Neuronal stem cell (in vitro differentiated cells): ENCODE measurements at regions not wholly inside any gene's neighbourhood (a gene's known extent, or its start where the extent isn't known, plus 50 kb on each side); places are given as distances from the start of the nearest gene placed in this dataset.
"Not testable (repeated sequence)": the region's sequence is repeated elsewhere in the genome, so short reads cannot be mapped to it uniquely, and the experiment has no call there.

Experiments used
- DNase-seq: peaks from one replicate; pipeline ENCODE4 v3.0.0-alpha.2; 2013; ENCODE audit warnings: low spot score
- H2AFZ ChIP-seq: one replicate; pipeline ENCODE4 v1.6.1; 2013; ENCODE audit warnings: mild to moderate bottlenecking, low read length, inconsistent platforms
- H2AK5ac ChIP-seq: 2 replicates; pipeline ENCODE4 v1.6.1; 2013; ENCODE audit warnings: low read depth, mild to moderate bottlenecking, inconsistent platforms, low read length, moderate library complexity, mixed read lengths
- H2BK120ac ChIP-seq: 2 replicates; pipeline ENCODE4 v1.6.1; 2013; ENCODE audit warnings: low read depth, mild to moderate bottlenecking, inconsistent platforms, low read length, moderate library complexity, mixed read lengths
- H2BK12ac ChIP-seq: one replicate; pipeline ENCODE4 v1.6.1; 2013; ENCODE audit warnings: low read length, inconsistent platforms
- H2BK15ac ChIP-seq: 2 replicates; pipeline ENCODE4 v1.6.1; 2013; ENCODE audit warnings: mild to moderate bottlenecking, low read length, inconsistent platforms, mixed read lengths
- H2BK5ac ChIP-seq: one replicate; pipeline ENCODE4 v1.6.1; 2013; ENCODE audit warnings: inconsistent platforms, mild to moderate bottlenecking, low read length, moderate library complexity
- H3K14ac ChIP-seq: one replicate; pipeline ENCODE4 v1.6.1; 2013; ENCODE audit warnings: low read length, inconsistent platforms
- H3K18ac ChIP-seq: 2 replicates; pipeline ENCODE4 v1.6.1; 2013; ENCODE audit warnings: low read length, inconsistent platforms
- H3K23ac ChIP-seq: 2 replicates; pipeline ENCODE4 v1.6.1; 2013; ENCODE audit warnings: low read depth, mild to moderate bottlenecking, mixed read lengths, low read length, inconsistent platforms; ENCODE audit not compliant: poor library complexity
- H3K27ac ChIP-seq: replicated peaks from 3 replicates; pipeline ENCODE4 v1.5.1; 2013; ENCODE audit warnings: low read length, inconsistent platforms
- H3K27me3 ChIP-seq, 3 experiments: 2 replicates each; pipeline ENCODE4 v1.6.1; 2013; ENCODE audit warnings: low read length in 3 of 3, mild to moderate bottlenecking in 2 of 3, inconsistent platforms in 1 of 3, low read depth in 1 of 3, mixed read lengths in 1 of 3, moderate library complexity in 1 of 3; ENCODE audit not compliant: control insufficient read depth in 3 of 3, insufficient read depth in 3 of 3
- H3K36me3 ChIP-seq, 2 donors: replicated peaks in 1 of 2; 2 replicates each; pipeline ENCODE4 v1.6.1; 2013; ENCODE audit warnings: low read length in 2 of 2; ENCODE audit not compliant: control insufficient read depth in 2 of 2, insufficient read depth in 2 of 2
- H3K4ac ChIP-seq: 2 replicates; pipeline ENCODE4 v1.6.1; 2013; ENCODE audit warnings: inconsistent platforms, mild to moderate bottlenecking, low read length, moderate library complexity
- H3K4me1 ChIP-seq, 2 donors: 1 replicate in 1 of 2; 2 replicates in 1 of 2; pipeline ENCODE4 v1.6.1; 2013; ENCODE audit warnings: low read length in 2 of 2, low read depth in 1 of 2; ENCODE audit not compliant: control insufficient read depth in 2 of 2, insufficient read depth in 1 of 2
- H3K4me2 ChIP-seq: one replicate; pipeline ENCODE4 v1.6.1; 2013; ENCODE audit warnings: mild to moderate bottlenecking, low read length, inconsistent platforms; ENCODE audit not compliant: insufficient read depth, poor library complexity, severe bottlenecking
- H3K4me3 ChIP-seq, 2 donors: 2 replicates each; pipeline ENCODE4 v1.5.1; 2013; ENCODE audit warnings: low read length in 2 of 2, mild to moderate bottlenecking in 2 of 2, inconsistent platforms in 1 of 2, moderate library complexity in 1 of 2
- H3K79me1 ChIP-seq: one replicate; pipeline ENCODE4 v1.6.1; 2013; ENCODE audit warnings: low read depth, mild to moderate bottlenecking, inconsistent platforms, low read length, moderate library complexity
- H3K9ac ChIP-seq: one replicate; pipeline ENCODE4 v1.6.1; 2013; ENCODE audit warnings: mild to moderate bottlenecking, low read depth, low read length, inconsistent platforms; ENCODE audit not compliant: poor library complexity
- H3K9me3 ChIP-seq, 2 donors: replicated peaks in 1 of 2; 2 replicates each; pipeline versions ENCODE3 to v1.6.1; 2013; ENCODE audit warnings: low read length in 2 of 2, mild to moderate bottlenecking in 2 of 2, inconsistent platforms in 1 of 2, low read depth in 1 of 2, mixed read lengths in 1 of 2, moderate library complexity in 1 of 2; ENCODE audit not compliant: control insufficient read depth in 2 of 2, insufficient read depth in 1 of 2
- H4K8ac ChIP-seq: one replicate; pipeline ENCODE4 v1.6.1; 2013; ENCODE audit warnings: low read depth, mild to moderate bottlenecking, inconsistent platforms, low read length, moderate library complexity
- H4K91ac ChIP-seq: one replicate; pipeline ENCODE4 v1.6.1; 2013; ENCODE audit warnings: low read length, low read depth, mild to moderate bottlenecking, inconsistent platforms; ENCODE audit not compliant: poor library complexity
- WGBS, 2 donors: extraction: QIAGEN DNeasy Blood & Tissue Kit; methylation state at CpG; one replicate each; pipeline ENCODE4 v1.1.7; 2013; ENCODE audit warnings: missing lambda C conversion rate in 2 of 2, mixed read lengths in 1 of 2; ENCODE audit not compliant: insufficient read length in 2 of 2, insufficient replicate concordance in 1 of 2; ENCODE audit errors: extremely low coverage in 2 of 2; 5-methylcytosine and 5-hydroxymethylcytosine counted together

GRCh38 chr4:141330616-141331015 is 109.9 kb downstream of the ZNF330 start:
- no peak overlapping the region for H2BK120ac ChIP-seq
- H3K27me3 ChIP-seq: no peaks in the 10 kb centered on the region
- no peaks in the 10 kb centered on the region for H3K79me1 ChIP-seq
- peaks cover 0 to 6% of the 10 kb centered on the region in 2 donors for H3K4me1 ChIP-seq
- no peak overlapping the region for H2AFZ ChIP-seq
- H3K9me3 ChIP-seq: no peaks in the 10 kb centered on the region
- no peak overlapping the region for H2BK12ac ChIP-seq
- no peaks in the 10 kb centered on the region for H3K36me3 ChIP-seq
- H4K8ac ChIP-seq: no peak overlapping the region
- no peak overlapping the region for H3K18ac ChIP-seq
- H2AK5ac ChIP-seq: no peak overlapping the region
- no peak overlapping the region for H3K4ac ChIP-seq
- no peak overlapping the region for H4K91ac ChIP-seq
- no peak overlapping the region for H3K14ac ChIP-seq
- H3K4me3 ChIP-seq: no peak overlapping the region
- H2BK5ac ChIP-seq: no peak overlapping the region
- WGBS, 2 donors: no CpG with 5 or more reads among the region's 1 CpG
- no peak overlapping the region for H3K4me2 ChIP-seq
- H3K27ac ChIP-seq: no peak overlapping the region
- H2BK15ac ChIP-seq: no peak overlapping the region
- H3K9ac ChIP-seq: no peak overlapping the region
- no peak for DNase-seq
- H3K23ac ChIP-seq: no peak overlapping the region

- Histone ChIP-seq H3K9me3 (no peaks in the 10 kb centered on the region), H3K4me1 (peaks cover 0 to 6% of the 10 kb centered on the region in 2 donors), H3K9ac (no peak overlapping the region), H3K27me3 (no peaks in the 10 kb centered on the region), H4K8ac (no peak overlapping the region), H3K79me1 (no peaks in the 10 kb centered on the region), H3K4me2 (no peak overlapping the region), H3K36me3 (no peaks in the 10 kb centered on the region), H2AFZ (no peak overlapping the region), H2BK120ac (no peak overlapping the region), H3K23ac (no peak overlapping the region), H3K18ac (no peak overlapping the region), H3K27ac (no peak overlapping the region), H2AK5ac (no peak overlapping the region), H2BK5ac (no peak overlapping the region), H4K91ac (no peak overlapping the region), H3K4ac (no peak overlapping the region), H2BK12ac (no peak overlapping the region), H3K14ac (no peak overlapping the region), H2BK15ac (no peak overlapping the region), H3K4me3 (no peak overlapping the region)
- WGBS, 2 donors: no CpG with 5 or more reads among the region's 14 CpGs
- DNase-seq: no peak
Measured at GRCh38 chr4:141331534-141332358, 111.1 kb downstream of the ZNF330 start.

GRCh38 chr4:141332359-141333181 is 111.9 kb downstream of the ZNF330 start:
- not testable (repeated sequence) for H3K4me2 ChIP-seq

More at GRCh38 chr4:141332359-141333181, 111.9 kb downstream of the ZNF330 start:
- H2AK5ac ChIP-seq, H2BK15ac ChIP-seq, H4K8ac ChIP-seq, H2BK12ac ChIP-seq, DNase-seq, H3K4me3 ChIP-seq, H2AFZ ChIP-seq, H2BK5ac ChIP-seq, H3K9ac ChIP-seq, H3K27me3 ChIP-seq, H3K36me3 ChIP-seq, H2BK120ac ChIP-seq, H3K4ac ChIP-seq, H3K18ac ChIP-seq, H3K79me1 ChIP-seq, H3K14ac ChIP-seq, H4K91ac ChIP-seq, H3K9me3 ChIP-seq, H3K23ac ChIP-seq, H3K4me1 ChIP-seq, H3K27ac ChIP-seq: not testable (repeated sequence)
- no CpG with 5 or more reads among the region's 33 CpGs for WGBS, 2 donors
